A673 (cell line): ENCODE measurements at regions not wholly inside any gene's neighbourhood (a gene's known extent, or its start where the extent isn't known, plus 50 kb on each side); places are given as distances from the start of the nearest gene placed in this dataset.

Experiments
- BruUV-seq: library from RNA; stranded (reverse); fragments of 400-500 nt; replicated peaks from 2 replicates; lab custom pipeline; 2021; lab: Mats Ljungman, UMichigan
- CTCF ChIA-PET: fragments of 300-600 bp; sonication (Branson Sonifier 250); formaldehyde crosslinking; loops from one replicate; lab custom pipeline; 2022; ENCODE audit warnings: antibody characterized with exemption; lab: Charles Lee
- POLR2A ChIA-PET: fragments of 300-600 bp; sonication (Branson Sonifier 250); formaldehyde crosslinking; loops from one replicate; lab custom pipeline; 2022; ENCODE audit warnings: antibody characterized with exemption; ENCODE audit not compliant: low non-redundant PET; lab: Charles Lee
- DNase-seq: peaks from one replicate; pipeline ENCODE4 v3.0.0-alpha.2; 2015; ENCODE audit warnings: low spot score
- H3K27ac ChIP-seq: fragments of 200-600 bp; sonication (generic); 2 replicates; pipeline ENCODE4 v1.5.1; 2016; ENCODE audit warnings: mixed run types, low read depth, mild to moderate bottlenecking, mixed read lengths, antibody characterized with exemption, low read length; ENCODE audit not compliant: poor library complexity, severe bottlenecking
- H3K27me3 ChIP-seq: fragments of 200-600 bp; sonication (generic); replicated peaks from 2 replicates; pipeline ENCODE4 v1.6.1; 2017; ENCODE audit warnings: mixed run types, low read depth, mild to moderate bottlenecking, mixed read lengths, antibody characterized with exemption, low read length; ENCODE audit not compliant: insufficient read depth, poor library complexity
- H3K36me3 ChIP-seq: fragments of 200-600 bp; sonication (generic); 2 replicates; pipeline ENCODE4 v1.6.1; 2016; ENCODE audit warnings: mixed run types, mild to moderate bottlenecking, mixed read lengths, antibody characterized with exemption, low read length; ENCODE audit not compliant: insufficient read depth, poor library complexity, severe bottlenecking
- H3K4me1 ChIP-seq: fragments of 200-600 bp; sonication (generic); 2 replicates; pipeline ENCODE4 v1.6.1; 2017; ENCODE audit warnings: mixed run types, mild to moderate bottlenecking, mixed read lengths, antibody characterized with exemption, low read length; ENCODE audit not compliant: insufficient read depth, poor library complexity, severe bottlenecking
- H3K4me3 ChIP-seq: fragments of 200-600 bp; sonication (generic); 2 replicates; pipeline ENCODE4 v1.5.1; 2016; ENCODE audit warnings: low read depth, mixed run types, mild to moderate bottlenecking, mixed read lengths, low read length; ENCODE audit not compliant: poor library complexity, severe bottlenecking
- H3K9me3 ChIP-seq: fragments of 200-600 bp; sonication (generic); 2 replicates; pipeline ENCODE4 v1.6.1; 2016; ENCODE audit warnings: mixed run types, low read depth, mild to moderate bottlenecking, mixed read lengths, antibody characterized with exemption, low read length; ENCODE audit not compliant: poor library complexity, severe bottlenecking
- CTCF ChIP-seq: fragments of 300-800, 200-600 bp; sonication (generic); conservative IDR thresholded peaks from 2 replicates; pipeline ENCODE4 v1.5.1; 2017; ENCODE audit warnings: low read depth, mild to moderate bottlenecking, antibody characterized with exemption, low read length, moderate library complexity, mixed read lengths
- EZH2 ChIP-seq: fragments of 200-600 bp; sonication (generic); IDR thresholded peaks from 2 replicates; pipeline ENCODE4 v1.6.1; 2017; ENCODE audit warnings: borderline replicate concordance, low read depth, mild to moderate bottlenecking, mixed read lengths, antibody characterized with exemption, low read length; ENCODE audit not compliant: poor library complexity, severe bottlenecking
- intact Hi-C: fragments of 100-400 bp; cut with micrococcal nuclease; formaldehyde crosslinking; loops from one replicate; pipeline ENCODE4 v1.10.0; 2022; ENCODE audit not compliant: unreplicated experiment

- intact Hi-C loops = no loop called here
- no peaks in the 10 kb centered on the region for H3K27me3 ChIP-seq
- ChIA-PET CTCF (no interaction called here), POLR2A (no interaction called here)
- H3K4me1 ChIP-seq = no peaks in the 10 kb centered on the region
- DNase-seq = no peak
- no peak overlapping the region for H3K4me3 ChIP-seq
- BruUV-seq = no TSS peak
- H3K9me3 ChIP-seq = peaks cover 3% of the 10 kb centered on the region
- no peaks in the 10 kb centered on the region for H3K36me3 ChIP-seq
- no peak overlapping the region for H3K27ac ChIP-seq
- TF ChIP-seq CTCF (no peak), EZH2 (no peak)
These were observed 894.6 kb downstream of the FAM181B start for GRCh38 chr11:81839016-81839415.

DNA sequence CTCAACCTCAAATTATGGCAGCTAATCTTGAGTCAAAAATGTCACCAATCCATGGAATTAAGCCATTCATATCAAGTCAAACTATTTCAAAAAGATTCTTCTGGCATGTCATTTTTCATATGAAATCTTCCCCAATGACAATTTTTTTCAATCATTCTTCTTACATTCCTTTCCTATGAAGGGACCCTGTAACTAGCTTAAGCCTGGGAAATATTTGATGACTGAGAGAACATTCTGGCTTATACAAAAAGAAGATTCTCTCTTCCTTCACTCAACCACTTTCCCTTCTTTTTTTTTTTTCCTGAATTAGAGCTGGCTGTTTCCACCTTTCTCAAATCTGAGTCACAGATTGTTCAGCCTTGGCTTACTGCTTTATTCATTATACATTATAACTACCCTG lies 903.7 kb downstream of the FAM181B start:
- intact Hi-C loops = no loop called here
- Histone ChIP-seq H3K9me3 (peaks cover 16% of the 10 kb centered on the region), H3K27ac (no peak overlapping the region), H3K27me3 (no peaks in the 10 kb centered on the region), H3K4me3 (no peak overlapping the region), H3K36me3 (no peaks in the 10 kb centered on the region), H3K4me1 (no peaks in the 10 kb centered on the region)
- peak; percentile 28 for DNase-seq
- no peak for TF ChIP-seq EZH2
- TF ChIP-seq CTCF = no peak
- no TSS peak for BruUV-seq
- POLR2A ChIA-PET = no interaction called here
- CTCF ChIA-PET = no interaction called here

DNA sequence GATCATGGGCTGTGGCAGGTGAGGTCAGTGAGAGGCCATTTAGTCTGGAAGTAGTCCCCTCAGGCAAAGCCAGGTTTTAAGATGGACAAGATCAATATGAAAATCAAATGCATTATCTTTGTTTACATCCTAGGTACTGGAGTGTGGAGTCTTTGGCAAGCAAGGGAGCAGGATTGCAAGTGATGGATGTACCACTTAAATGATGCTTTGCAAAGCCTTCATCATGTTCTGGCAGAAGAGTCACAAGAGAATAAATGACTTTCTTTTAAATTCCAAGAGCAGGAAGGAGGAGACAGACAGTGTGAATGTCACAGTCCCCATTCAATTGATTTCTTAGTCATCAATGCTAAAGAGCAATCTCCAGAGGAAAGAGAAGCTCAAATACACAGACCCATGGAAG lies 908.3 kb downstream of the FAM181B start:
- Histone ChIP-seq H3K36me3 (no peaks in the 10 kb centered on the region), H3K9me3 (no peaks in the 10 kb centered on the region), H3K27me3 (no peaks in the 10 kb centered on the region), H3K4me1 (no peaks in the 10 kb centered on the region), H3K27ac (no peak overlapping the region), H3K4me3 (no peak overlapping the region)
- POLR2A ChIA-PET = no interaction called here
- TF ChIP-seq CTCF (no peak), EZH2 (no peak)
- no peak for DNase-seq
- intact Hi-C loops = no loop called here
- no TSS peak for BruUV-seq
- CTCF ChIA-PET = no interaction called here
